BLaER1 treated with 17β-estradiol and CSF1 and Interleukin-3, amounts not matched to agents 10 nM and 100 nM (cell line): ENCODE measurements at regions not wholly inside any gene's neighbourhood (a gene's known extent, or its start where the extent isn't known, plus 50 kb on each side); places are given as distances from the start of the nearest gene placed in this dataset.
"Not testable (repeated sequence)": the region's sequence is repeated elsewhere in the genome, so short reads cannot be mapped to it uniquely, and the experiment has no call there.

Source experiments
- H3K27ac ChIP-seq, 11 experiments: shearing (Covaris generic); formaldehyde crosslinking; 2 replicates each; pipeline ENCODE4 v1.8.1; 2022
- H3K27me3 ChIP-seq, 11 experiments: shearing (Covaris generic); formaldehyde crosslinking; 2 replicates each; pipeline ENCODE4 v1.8.1; 2022
- H3K36me3 ChIP-seq, 11 experiments: shearing (Covaris generic); formaldehyde crosslinking; 2 replicates each; pipeline ENCODE4 v1.8.1; 2022
- H3K4me1 ChIP-seq, 10 experiments: shearing (Covaris generic); formaldehyde crosslinking; 2 replicates each; pipeline ENCODE4 v1.8.1; 2022
- H3K4me2 ChIP-seq, 11 experiments: shearing (Covaris generic); formaldehyde crosslinking; 2 replicates each; pipeline ENCODE4 v1.8.1; 2022
- H3K4me3 ChIP-seq, 10 experiments: shearing (Covaris generic); formaldehyde crosslinking; 2 replicates each; pipeline ENCODE4 v1.8.1; 2022
- H3K9ac ChIP-seq, 11 experiments: shearing (Covaris generic); formaldehyde crosslinking; 2 replicates each; pipeline ENCODE4 v1.8.1; 2022
- H3K9me3 ChIP-seq, 11 experiments: shearing (Covaris generic); formaldehyde crosslinking; replicated peaks in 1 of 11; 2 replicates each; pipeline ENCODE4 v1.8.1; 2022
- H4K20me1 ChIP-seq, 11 experiments: shearing (Covaris generic); formaldehyde crosslinking; 2 replicates each; pipeline ENCODE4 v1.8.1; 2022
- Cebpa-rat ChIP-seq, 11 experiments: shearing (Covaris generic); IDR thresholded peaks; 2 replicates each; pipeline ENCODE4 v1.8.1; 2022

GRCh38 chr6:148625609-148626008 lies 121.2 kb upstream of the UST start:
- H3K36me3 ChIP-seq: no peaks in the 10 kb centered on the region
- H3K4me1 ChIP-seq: peaks cover 0 to 73% (median 6%) of the 10 kb centered on the region in 10 experiments; a peak in 11 of 20 replicates
- no peak overlapping the region for H3K27ac ChIP-seq
- H3K4me2 ChIP-seq: no peak overlapping the region
- no peak overlapping the region for H3K9ac ChIP-seq
- H3K27me3 ChIP-seq: no peaks in the 10 kb centered on the region
- H4K20me1 ChIP-seq: no peaks in the 10 kb centered on the region
- no peak overlapping the region for H3K4me3 ChIP-seq
- H3K9me3 ChIP-seq: no peaks in the 10 kb centered on the region
- TF ChIP-seq Cebpa-rat (IDR thresholded peaks at IDR 0.05): no peak

GRCh38 chr6:148628251-148628650 lies 118.6 kb upstream of the UST start:
- no peaks in the 10 kb centered on the region for H3K36me3 ChIP-seq
- peak overlapping the region in 5 of 11 experiments; percentile 11 to 33 (median 19); a peak in 6 of 22 replicates for H3K4me2 ChIP-seq
- H3K27me3 ChIP-seq: no peaks in the 10 kb centered on the region
- H3K4me1 ChIP-seq: peaks cover 0 to 63% (median 6%) of the 10 kb centered on the region in 10 experiments; a peak in 11 of 20 replicates
- H4K20me1 ChIP-seq: no peaks in the 10 kb centered on the region
- H3K9me3 ChIP-seq: no peaks in the 10 kb centered on the region; a peak in 1 of 22 replicates
- no peak overlapping the region for H3K4me3 ChIP-seq
- H3K27ac ChIP-seq: no peak overlapping the region
- TF ChIP-seq Cebpa-rat (IDR thresholded peaks at IDR 0.05): no peak
- H3K9ac ChIP-seq: no peak overlapping the region

GRCh38 chr6:148629181-148629580 lies 117.6 kb upstream of the UST start:
- Histone ChIP-seq H3K36me3 (no peaks in the 10 kb centered on the region), H3K9ac (no peak overlapping the region), H3K27ac (peak overlapping the region in 1 of 11 experiments; percentile 36; a peak in 1 of 22 replicates), H3K9me3 (no peaks in the 10 kb centered on the region; a peak in 1 of 22 replicates), H3K27me3 (no peaks in the 10 kb centered on the region), H3K4me3 (no peak overlapping the region), H3K4me2 (peak overlapping the region in 3 of 11 experiments; percentile 43 to 72 (median 63); a peak in 6 of 22 replicates), H4K20me1 (no peaks in the 10 kb centered on the region), H3K4me1 (peaks cover 0 to 54% (median 6%) of the 10 kb centered on the region in 10 experiments; a peak in 11 of 20 replicates)
- TF ChIP-seq Cebpa-rat (IDR thresholded peaks at IDR 0.05): no peak

DNA sequence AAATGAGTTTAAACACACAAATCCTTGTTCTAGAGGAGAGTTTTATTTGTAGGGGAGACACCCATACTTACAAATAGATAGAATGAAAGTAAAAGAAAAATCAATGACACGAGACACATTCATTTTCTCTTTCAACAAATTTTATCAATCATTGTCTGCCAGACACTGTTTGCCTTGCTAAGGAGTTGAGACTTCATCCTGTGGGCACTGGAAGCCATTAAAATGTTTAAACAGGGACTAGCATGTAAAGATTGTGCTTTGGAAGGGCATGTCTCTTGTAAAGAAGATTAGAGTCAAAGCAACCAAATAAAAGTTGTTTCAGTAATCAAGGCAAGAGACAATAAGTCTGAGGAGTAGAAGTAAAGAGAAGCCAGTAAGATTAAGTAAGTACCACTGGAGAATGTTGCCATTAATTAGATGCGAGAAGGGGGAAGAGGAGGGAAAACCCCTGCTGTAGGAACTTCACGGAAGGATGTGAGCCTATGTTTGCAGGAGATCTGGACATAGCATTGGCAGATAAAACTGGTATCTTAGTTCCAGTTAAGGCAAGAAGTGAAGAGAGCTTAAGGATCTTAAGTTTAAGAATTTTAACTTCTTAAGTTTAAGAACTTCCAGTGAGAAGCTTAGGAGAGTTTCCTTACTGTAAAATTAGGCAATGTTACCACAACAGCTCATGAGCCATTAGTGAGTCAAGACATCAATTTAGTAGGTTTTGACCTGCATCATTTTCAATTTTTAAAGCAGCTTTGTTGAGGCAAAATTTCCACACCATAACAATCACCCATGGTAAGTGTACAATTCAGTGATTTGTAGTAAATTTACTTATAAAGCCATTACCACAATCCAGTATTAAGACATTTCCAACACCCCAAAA lies 117.0 kb upstream of the UST start:
- Histone ChIP-seq H4K20me1 (no peaks in the 10 kb centered on the region), H3K27me3 (no peaks in the 10 kb centered on the region), H3K4me3 (no peak overlapping the region), H3K27ac (peak overlapping the region in 2 of 11 experiments; percentile 12 to 36; a peak in 2 of 22 replicates), H3K36me3 (no peaks in the 10 kb centered on the region), H3K4me2 (peak overlapping the region in 3 of 11 experiments; percentile 43 to 72 (median 63); a peak in 6 of 22 replicates), H3K4me1 (peaks cover 0 to 47% (median 6%) of the 10 kb centered on the region in 10 experiments; a peak in 9 of 20 replicates), H3K9me3 (no peaks in the 10 kb centered on the region; a peak in 1 of 22 replicates), H3K9ac (no peak overlapping the region)
- no peak for TF ChIP-seq Cebpa-rat (IDR thresholded peaks at IDR 0.05)

GRCh38 chr6:148635070-148635743 lies 111.6 kb upstream of the UST start:
- no peaks in the 10 kb centered on the region for H4K20me1 ChIP-seq
- no peak overlapping the region; a peak in 1 of 22 replicates for H3K4me2 ChIP-seq
- no peak overlapping the region for H3K4me3 ChIP-seq
- no peak overlapping the region for H3K27ac ChIP-seq
- H3K4me1 ChIP-seq: peaks cover 0 to 34% (median 2%) of the 10 kb centered on the region in 10 experiments; a peak in 7 of 20 replicates
- H3K9me3 ChIP-seq: peaks cover 0 to 17% (median 7%) of the 10 kb centered on the region in 11 experiments; a peak in 12 of 22 replicates
- no peak overlapping the region for H3K9ac ChIP-seq
- TF ChIP-seq Cebpa-rat (IDR thresholded peaks at IDR 0.05): no peak
- no peaks in the 10 kb centered on the region for H3K36me3 ChIP-seq
- no peaks in the 10 kb centered on the region for H3K27me3 ChIP-seq

GRCh38 chr6:148641836-148642235 lies 105.0 kb upstream of the UST start:
- not testable (repeated sequence) for H3K27me3 ChIP-seq, H3K9ac ChIP-seq, H3K4me2 ChIP-seq, H3K27ac ChIP-seq, H4K20me1 ChIP-seq, H3K36me3 ChIP-seq, H3K4me3 ChIP-seq
- peaks cover 2 to 11% (median 4%) of the 10 kb centered on the region in 11 experiments; a peak in 14 of 22 replicates for H3K9me3 ChIP-seq
- H3K4me1 ChIP-seq: peaks cover 0 to 19% (median 2%) of the 10 kb centered on the region in 10 experiments; a peak in 7 of 20 replicates

DNA sequence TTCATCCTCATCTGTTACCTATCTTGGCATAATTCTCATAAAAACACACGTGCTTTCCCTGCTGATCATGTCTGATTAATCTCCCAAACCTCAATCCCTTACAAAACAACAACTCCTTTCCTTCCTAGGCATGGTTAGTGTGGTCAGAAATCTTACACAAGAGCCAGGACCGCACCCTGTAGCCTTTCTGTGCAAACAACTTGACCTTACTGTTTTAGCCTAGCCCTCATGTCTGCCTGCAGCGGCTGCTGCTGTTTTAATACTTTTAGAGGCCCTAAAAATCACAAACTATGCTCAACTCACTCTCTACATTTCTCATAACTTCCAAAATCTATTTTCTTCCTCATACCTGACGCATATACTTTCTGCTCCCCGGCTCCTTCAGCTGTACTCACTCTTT lies 103.6 kb upstream of the UST start:
- not testable (repeated sequence) for H3K9ac ChIP-seq, H3K4me2 ChIP-seq, H3K4me3 ChIP-seq, H4K20me1 ChIP-seq, H3K36me3 ChIP-seq, H3K27me3 ChIP-seq, H3K27ac ChIP-seq
- Histone ChIP-seq H3K9me3 (peaks cover 5 to 22% (median 15%) of the 10 kb centered on the region in 11 experiments; a peak in 18 of 22 replicates), H3K4me1 (peaks cover 0 to 13% (median 1%) of the 10 kb centered on the region in 10 experiments; a peak in 10 of 20 replicates)

DNA sequence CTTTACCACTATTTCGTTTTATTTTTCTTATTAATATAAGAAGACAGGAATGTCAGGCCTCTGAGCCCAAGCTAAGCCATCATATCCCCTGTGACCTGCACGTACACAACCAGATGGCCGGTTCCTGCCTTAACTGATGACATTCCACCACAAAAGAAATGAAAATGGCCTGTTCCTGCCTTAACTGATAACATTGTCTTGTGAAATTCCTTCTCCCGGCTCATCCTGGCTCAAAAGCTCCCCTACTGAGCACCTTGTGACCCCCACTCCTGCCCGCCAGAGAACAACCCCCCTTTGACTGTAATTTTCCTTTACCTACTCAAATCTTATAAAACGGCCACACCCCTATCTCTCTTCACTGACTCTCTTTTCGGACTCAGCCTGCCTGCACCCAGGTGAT lies 101.8 kb upstream of the UST start:
- not testable (repeated sequence) for H3K27me3 ChIP-seq, H3K4me3 ChIP-seq, H3K9ac ChIP-seq, H4K20me1 ChIP-seq, H3K4me2 ChIP-seq, H3K36me3 ChIP-seq, H3K27ac ChIP-seq
- peaks cover 6 to 27% (median 18%) of the 10 kb centered on the region in 10 experiments; a peak in 15 of 20 replicates for H3K4me1 ChIP-seq
- H3K9me3 ChIP-seq: peaks cover 5 to 29% (median 20%) of the 10 kb centered on the region in 11 experiments; a peak in 18 of 22 replicates
